NOMO-1 treated with dmso at 0.1 percent for 144 hours (cell line): ENCODE measurements at regions not wholly inside any gene's neighbourhood (a gene's known extent, or its start where the extent isn't known, plus 50 kb on each side); places are given as distances from the start of the nearest gene placed in this dataset.
A peak's percentile ranks its signal among the peaks of the same experiment; 100 is the strongest.
"Not testable (repeated sequence)": the region's sequence is repeated elsewhere in the genome, so short reads cannot be mapped to it uniquely, and the experiment has no call there.

ENCODE experiments used
- DNase-seq: peaks from one replicate; lab custom pipeline; 2025; ENCODE audit not compliant: unreplicated experiment; lab: John Stamatoyannopoulos, UW

DNA sequence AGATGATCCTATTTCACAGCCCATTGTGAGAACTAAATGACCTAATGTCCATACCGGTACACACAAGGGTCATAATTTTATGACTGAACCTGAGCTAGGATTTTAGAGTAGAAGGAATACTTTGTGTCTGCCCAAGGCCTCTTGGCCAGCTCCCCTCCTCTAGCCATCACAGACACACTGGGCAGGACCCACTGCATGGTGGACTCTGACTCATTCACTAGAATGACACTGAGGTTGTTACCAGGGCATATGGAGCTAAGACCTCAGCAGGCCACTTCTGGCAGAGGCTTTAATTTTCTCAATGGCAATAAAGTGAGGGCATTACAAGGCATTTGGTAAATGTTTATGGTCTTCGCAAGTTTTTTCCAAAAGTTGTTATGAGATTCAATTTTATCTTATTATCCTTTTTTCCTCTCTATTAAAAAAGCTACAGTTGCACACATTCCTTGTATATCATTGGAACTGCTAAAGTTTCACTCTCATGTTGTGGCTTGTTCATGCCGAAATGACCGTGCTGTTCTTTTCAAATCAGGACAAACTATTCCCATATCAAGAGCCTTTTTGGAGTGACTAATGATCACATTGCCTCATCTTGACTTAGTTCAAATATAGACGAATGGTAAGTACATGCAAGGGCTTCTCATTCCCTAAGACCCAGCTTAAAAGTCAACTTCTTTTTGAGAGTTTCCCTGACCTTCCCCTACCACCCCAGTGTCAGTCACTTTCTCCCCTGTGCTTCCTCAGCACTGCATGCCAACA is 595.7 kb downstream of the ACTL7B start:
- DNase-seq = no peak

DNA sequence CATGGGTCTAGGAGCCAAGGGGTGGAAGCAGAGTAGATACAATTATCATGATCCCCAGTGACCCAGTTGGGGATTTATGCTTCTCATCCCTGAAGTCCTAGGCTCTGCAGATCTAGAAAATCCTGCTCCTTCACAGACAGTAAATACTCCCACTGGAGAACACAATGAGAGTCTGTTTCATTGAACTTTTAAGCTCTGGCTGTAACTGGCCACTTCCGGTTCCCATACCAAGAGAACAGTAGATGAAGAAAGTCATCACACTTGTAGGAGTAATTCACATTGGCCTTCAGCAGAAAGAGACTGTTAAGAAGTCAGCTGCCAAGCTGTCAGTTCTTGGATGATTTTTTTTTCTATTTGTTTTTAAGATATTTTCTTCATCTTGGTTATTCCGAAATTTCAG is 597.1 kb downstream of the ACTL7B start:
- DNase-seq = no peak

DNA sequence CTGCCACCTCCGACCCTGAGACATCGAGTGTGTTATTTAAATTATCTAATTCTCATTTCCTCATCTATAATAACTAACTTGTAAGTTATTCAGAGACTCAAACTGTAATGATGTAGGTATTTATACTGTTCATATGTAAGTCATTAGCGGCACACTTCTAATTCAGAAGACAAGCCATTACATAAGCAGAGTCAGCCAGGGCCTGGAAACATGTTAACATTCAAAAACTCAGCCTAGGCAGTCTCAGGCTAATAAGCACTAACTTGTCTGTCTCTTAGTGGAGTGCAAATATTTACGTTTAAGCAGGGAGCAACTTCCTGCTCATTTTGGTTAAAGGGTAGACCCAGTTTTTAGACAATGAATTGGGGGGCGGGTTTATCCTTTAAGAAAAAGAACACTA is 598.4 kb downstream of the ACTL7B start:
- no peak for DNase-seq

DNA sequence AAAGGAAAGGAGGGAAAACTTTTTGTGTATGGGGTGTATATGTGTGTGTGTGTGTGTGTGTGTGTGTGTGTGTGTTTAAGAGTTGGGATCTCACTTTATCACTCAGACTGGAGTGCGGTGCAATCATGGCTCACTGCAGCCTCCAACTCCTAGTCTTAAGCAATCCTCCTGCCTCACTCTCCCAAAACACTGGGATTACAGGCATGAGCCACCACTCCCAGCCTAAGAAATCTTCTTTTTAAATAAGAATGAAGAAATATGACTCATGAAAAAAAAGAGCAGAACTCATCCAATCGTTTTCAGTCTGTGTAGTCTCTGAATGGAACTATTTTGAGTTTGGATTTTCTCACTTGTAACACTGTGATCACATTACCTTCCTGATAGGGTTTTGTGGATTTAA is 601.5 kb downstream of the ACTL7B start:
- no peak for DNase-seq

DNA sequence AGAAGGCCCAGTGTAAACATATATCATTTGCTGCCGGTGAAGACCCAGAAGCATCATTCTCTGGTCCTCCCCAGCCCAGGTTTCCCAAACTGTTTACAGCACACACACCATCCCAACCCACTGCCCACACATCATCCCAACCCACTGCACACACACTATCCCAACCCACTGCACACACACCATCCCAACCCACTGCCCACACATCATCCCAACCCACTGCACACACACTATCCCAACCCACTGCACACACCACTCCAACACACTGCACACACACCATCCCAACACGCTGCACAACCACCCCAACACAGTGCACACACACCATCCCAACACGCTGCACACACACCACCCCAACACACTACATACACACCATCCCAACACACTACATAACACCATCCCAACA is 608.4 kb downstream of the ACTL7B start:
- DNase-seq = not testable (repeated sequence)

DNA sequence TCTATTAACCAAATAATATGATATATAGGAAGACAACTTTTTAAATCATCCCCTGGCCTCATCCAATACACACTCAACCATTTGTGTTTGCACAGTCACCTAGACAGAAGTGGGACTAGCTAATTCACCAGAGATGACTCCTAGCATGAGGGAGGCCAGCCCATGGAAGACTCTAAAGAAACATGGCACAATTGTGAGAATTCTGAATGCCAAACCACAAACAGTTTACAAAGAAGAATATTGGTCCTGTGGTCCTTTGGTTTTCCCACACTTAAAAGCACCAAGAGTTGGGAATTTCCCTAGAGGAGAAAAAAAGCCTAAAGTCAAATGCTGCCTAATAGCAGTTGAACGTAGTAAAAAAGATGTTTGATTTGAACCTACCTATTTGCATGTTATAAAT is 609.9 kb downstream of the ACTL7B start:
- DNase-seq = no peak

DNA sequence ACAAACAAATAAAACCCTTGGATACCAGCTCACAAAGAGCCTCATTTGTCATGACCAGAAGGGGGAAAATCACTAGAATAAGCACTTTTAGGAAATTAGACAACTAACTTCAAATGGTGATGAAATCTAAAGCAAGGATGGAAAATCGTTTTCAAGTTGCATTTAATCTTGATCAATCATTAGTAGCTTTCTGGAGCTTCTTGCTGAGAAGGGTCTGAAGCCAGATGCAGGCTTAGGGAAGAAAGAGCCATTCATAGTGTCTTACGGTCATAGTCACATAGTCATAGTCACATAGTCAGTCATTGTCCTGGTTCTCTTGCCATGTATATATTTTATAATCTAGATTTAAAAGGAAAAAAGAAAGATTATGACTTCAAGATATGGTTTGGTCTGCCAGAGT is 610.5 kb downstream of the ACTL7B start:
- DNase-seq = no peak

DNA sequence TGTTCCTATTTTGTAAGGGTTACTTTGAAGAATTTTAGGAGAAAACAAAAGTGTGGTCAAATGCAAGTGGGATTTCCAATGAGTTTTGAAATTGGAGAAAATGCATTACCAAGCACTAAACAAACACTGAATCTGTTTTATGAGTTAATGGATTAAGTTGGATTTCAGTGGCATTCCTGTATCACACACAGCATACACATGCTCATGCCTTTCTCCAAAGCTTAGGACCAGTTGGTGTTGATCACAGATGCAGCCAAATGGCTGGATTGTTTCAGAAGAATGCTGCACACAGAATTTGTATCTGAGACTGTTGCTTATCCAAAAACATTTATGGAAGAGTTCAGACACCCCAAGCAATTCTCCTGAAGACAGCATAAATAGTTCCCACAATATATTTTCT is 611.1 kb downstream of the ACTL7B start:
- no peak for DNase-seq

DNA sequence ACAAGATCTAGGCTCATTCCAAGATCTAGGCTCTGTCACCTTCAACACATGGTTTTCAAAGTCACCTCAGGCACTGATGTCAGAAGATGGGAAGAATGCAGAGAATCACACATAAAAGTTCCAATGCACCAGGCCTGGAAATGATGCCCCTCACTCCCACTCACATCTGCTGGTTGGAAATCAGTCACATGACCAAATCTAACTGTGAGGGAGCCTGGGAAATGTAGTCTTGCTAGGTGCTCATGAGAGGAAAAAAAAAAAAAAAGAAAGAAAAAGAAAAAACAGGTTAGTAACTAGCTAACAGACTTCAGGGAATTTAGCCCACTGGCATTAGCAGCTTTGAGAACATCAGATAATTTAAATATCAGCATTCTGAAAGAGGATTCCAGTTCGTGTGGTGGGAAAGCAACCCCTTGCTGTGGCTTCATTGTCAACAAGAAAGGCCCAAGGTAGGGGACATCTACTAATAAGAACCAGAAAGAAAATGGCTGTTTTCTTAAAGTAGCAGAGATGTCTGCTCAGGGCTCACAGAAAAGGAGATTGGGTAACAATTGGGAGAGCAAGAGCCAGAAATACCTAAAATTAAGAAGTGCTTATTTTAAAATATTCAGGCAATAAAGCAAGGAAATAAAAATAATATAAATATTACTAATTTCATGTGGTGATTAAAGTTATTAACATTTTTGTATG is 614.3 kb downstream of the ACTL7B start:
- no peak for DNase-seq

DNA sequence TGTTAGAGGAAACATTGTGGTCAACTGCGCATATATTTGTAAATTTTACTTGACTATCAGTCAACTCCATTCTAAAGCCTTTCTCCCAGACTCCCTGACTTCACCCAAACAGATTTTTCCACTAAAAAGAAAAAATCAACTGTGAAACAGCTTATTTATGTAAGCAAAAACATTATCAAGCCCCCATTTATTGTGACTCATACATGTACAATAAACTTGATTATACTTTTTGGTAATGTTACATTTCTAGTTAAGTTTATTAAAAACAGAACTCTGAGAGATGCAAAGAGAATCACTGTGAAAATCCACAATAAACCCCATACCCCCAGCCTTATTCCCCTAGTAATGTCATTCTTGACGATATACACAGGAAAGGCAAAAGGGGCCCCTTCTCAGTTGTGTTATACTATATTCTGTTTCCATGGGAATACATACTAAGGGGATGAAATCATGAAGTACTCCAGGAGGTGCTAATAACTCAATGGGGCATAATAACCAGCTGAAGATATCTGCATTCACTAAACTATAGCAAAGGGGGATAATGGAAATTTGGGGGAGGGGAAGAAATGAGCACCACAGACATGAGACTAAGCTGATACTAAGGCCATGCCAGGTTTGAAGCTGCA is 616.0 kb downstream of the ACTL7B start:
- no peak for DNase-seq

DNA sequence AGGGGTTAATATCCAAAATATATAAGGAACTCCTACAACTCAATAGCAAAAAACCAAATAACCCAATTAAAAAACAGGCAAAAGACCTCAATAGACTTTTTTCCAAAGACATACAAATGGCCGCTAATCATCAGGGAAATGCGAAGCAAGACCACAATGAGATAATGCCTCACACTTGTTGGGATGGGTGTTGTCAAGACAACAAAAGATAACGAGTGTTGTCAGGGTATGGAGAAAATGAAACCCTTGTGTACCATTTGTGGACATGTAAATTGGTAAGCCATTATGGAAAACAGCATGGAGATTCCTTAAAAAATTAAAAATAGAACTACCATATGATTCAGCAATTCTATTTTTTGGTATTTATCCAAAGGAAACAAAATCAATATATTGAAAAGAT is 620.2 kb downstream of the ACTL7B start:
- no peak for DNase-seq

DNA sequence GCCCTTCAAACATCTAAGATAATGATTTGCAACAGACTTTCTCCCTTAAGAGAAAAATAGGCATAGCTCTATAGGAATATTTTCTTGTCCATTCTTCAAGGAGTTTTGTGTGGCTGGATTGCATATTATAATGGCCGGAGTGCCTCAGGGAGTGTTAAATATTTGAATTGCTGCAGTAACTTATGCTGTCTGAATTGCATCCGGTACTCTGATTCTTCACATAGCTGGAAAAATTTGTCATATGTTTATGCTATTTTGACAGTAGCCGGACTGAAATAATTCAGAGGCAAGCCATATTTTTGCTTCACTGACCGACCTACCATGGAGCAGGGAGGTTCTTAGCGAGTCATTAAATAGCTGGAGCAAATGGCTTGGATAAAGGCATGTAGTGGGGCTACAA is 621.0 kb downstream of the ACTL7B start:
- no peak for DNase-seq

DNA sequence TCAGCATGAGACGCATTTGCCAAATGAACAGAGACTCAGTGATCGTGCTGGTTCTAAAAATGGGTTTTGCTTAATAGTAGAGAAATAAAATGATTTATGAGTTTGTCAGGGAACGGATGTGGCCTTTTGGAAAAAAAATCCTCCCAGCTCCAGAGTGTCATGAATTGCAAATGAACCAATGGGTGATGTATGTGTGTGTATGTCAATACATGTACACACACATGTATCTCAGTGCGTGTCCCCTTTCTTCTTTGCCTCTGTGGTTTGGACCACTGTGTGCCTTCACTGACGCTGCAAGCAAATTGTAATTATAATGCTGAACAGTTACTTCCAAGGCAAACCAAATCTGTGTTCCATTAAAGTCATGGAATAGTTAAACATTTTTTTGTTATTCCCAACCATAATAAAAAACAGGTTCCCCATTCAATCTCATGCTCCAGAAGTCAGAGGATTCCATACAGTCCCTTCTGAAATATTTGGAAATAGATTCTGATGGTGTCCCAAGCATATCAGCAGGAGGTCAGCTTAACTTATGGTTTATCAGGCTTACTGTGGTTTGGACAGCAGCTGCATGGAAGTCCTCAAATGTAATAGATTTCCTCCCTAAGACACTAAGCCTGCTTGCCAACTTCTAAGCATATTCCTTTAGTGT is 630.5 kb downstream of the ACTL7B start:
- DNase-seq = no peak

DNA sequence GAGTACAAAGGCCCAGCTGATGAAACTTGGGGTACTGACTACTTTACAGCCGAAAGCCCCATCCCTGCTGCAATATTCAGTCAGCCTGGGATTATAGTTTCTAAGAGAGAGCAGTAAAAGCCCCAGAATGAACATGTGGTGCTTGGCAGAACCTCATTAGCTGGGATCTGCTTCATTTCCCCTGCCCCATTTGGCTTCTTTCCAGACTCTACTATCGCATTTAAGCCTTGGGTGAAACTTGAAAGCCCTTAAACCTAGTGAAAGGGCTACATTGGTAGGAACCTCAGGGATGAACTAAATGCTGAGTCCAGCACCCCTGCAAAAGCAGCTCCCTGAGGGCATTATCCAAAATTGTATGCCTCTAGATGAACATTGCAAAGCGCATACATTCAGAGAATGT is 631.1 kb downstream of the ACTL7B start:
- no peak for DNase-seq

DNA sequence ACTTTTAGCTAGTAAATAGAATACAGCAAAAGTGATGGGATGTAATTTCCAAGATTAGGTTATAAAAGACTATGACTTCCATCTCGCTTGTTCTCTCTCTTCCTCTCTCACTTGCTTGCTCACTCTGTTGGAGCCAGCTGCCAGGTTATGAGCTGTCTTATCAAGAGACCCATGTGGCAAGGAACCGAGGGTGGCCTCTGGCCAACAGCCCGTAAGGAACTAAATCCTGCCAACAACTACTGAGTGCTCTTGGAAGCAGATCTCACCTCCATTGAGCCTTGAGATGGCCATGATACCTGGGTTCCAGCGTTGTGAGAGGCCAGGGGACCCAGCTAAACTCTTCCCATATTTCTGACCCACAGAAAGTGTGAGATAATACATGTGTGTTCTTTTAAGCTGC is 636.1 kb downstream of the ACTL7B start:
- DNase-seq = no peak

DNA sequence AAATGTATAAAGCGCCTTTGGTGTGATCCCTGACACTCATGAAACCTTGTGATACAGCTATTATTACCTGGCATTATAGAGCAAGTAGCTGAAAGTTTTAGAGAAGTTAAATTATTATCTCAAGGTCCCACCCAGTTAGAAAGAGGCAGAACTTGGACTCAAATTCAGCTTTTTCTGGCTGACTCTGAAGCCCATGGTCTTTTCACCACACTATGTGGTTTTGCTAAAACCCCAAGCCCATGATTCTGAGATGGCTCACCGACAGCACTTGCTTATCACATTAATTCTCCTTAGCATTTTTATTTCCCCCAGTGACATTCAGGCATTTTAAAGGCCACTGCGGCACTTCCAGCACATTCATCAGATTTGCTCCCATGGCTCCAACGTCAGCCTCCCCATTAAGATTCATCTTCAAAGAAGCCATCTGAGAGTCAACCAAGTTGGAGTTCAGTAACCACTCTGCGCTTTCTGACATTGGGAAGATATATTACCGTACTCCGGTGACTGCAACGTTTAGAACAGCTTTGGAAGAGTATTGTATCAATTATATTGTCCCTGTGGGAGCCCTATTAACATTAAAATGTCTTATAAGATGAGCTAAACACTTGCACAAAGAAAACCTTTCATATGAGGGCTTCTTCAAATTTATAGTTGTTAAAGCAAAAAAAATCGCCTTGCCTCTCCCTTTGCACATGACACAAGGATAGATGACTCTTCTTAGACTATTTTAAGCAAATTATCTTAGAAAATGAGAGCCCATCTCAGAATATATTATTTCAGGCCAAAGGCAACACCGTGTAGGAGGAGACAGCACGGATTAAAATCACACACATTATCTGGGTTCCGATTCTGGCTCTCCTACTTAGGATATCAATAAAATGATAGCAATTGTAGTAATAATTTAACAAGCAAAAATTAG is 638.1 kb downstream of the ACTL7B start:
- no peak for DNase-seq

DNA sequence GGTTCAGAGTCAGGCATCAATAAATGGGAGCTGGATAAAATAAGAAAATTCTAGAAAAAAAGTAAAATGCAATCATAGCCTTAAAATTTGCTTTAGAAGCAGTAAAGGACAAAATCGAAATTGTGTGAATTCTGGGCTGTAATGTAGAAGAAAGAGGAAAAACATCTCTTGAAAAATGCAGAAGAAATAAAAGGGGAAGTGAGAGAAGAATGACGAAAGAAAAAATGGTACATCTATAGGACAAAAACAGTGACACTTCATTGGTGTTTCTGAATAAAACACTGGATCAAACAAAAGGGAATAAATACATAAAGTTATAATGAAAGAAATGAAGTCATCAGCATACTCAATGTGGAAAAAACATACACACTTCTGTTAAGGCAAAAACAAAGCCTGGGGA is 642.3 kb downstream of the ACTL7B start:
- peak; percentile 67 for DNase-seq

DNA sequence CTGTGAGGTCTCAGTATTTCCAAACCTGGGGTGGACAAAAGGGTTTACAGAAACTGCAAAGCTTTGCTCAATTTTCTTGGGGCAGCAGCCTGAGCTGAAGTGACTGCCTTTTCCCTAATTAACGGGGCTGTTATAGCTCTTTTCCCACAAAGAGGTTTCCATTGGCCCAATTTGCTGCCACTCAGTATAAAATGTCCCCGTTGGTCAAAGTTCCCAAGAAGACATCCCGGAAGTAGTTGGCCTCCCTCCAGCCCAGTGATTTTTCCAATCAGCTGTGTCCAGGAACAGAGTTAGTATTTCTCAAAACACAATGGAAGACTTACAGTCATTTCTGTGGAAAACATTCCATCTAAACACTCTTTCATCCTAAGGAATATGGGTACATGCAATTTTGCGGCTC is 643.6 kb downstream of the ACTL7B start:
- DNase-seq = no peak

DNA sequence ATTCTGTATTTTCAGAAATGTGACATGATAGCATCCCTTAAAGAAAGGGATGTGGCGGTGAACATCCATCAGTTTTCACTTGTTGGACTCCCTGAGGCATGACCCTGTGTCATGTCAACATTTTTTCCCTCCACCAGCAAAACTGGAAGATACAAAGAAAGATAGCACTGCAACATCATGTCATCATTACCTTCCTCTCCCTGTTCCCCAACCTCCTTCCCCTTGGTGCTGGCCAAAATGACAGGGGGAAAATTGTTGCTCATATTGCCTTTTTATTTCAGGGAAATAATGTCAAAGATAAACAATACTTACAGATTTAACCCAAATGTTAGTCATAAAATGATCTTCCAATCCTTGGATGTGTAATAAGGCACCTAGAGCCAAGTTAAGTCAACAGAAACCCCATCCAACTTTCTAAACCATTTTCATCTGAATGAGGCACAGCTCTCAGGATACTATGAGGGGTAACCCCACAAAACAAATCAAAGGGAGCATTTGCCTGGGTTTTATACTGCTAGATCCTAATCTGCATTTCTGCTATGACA is 644.3 kb downstream of the ACTL7B start:
- no peak for DNase-seq

DNA sequence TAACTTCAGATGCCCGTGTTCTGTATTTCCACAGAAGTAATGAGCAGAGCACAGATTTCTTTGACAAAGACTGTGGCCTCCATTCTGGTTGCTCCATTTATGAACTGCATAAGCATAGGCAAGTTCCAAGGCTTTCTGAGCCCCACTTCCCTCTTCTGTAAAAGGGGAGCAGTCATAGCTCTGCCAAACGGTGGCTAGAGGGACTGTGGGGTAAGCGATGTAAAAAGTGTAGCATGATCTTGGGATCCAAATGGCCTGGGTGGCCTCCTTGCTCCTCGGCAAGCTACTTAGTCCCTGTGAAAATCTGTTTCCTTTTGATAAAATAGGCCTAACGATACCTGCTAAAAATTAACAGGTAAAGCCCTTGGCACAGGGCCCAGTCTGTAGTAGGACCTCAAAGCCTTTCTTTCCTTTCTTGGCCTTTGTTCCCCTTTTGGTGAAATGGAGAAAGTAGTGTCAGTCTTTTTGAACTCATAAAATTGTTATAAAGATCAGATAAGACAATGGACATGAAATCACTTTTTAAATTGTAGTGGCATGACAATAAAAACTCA is 646.6 kb downstream of the ACTL7B start:
- no peak for DNase-seq
